ENCODE measurements at regions not wholly inside any gene's neighbourhood (a gene's known extent, or its start where the extent isn't known, plus 50 kb on each side); places are given as distances from the start of the nearest gene placed in this dataset.

DNA sequence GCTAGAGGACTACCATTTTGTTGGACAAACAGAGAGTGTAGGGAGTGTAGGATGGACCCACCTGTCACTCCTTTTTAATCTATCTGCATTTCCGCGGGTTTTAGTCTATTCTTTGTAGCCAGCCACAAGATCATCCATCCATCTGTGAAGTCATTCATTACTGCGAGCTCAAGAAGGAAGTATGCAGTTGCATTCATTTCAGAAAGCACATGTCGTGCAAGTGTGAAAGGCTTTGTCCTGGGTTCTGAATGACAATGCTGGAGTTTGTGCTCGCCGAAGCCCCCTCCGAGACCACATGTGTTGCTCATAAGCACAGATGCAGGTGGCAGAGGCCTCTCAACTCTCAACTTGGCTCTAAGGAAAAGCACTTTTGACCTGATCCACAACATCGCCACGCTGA is 70.3 kb upstream of the BASP1 start:
- no peak overlapping the region for H3K4me3 Mint-ChIP-seq
- Histone ChIP-seq H3K27me3 (ENCODE audit: insufficient read depth) (no peaks in the 10 kb centered on the region; the same call in 1 of the 2 replicates), H3K4me2 (peak overlapping the region; percentile 8; the same call in 1 of the 2 replicates), H3K9me2 (ENCODE audit: insufficient read depth) (no peaks in the 10 kb centered on the region), H4K20me1 (replicated peaks; ENCODE audit: insufficient read depth) (no peaks in the 10 kb centered on the region), H3K79me2 (replicated peaks; ENCODE audit: insufficient read depth) (no peaks in the 10 kb centered on the region), H3K4me1 (ENCODE audit: insufficient read depth) (peaks cover 37% of the 10 kb centered on the region), H2AFZ (no peak overlapping the region), H3K36me3 (ENCODE audit: insufficient read depth) (no peaks in the 10 kb centered on the region), H3F3A (replicated peaks; ENCODE audit: low read depth) (no peaks in the 10 kb centered on the region), H3K27ac (ENCODE audit: low read depth) (no peak overlapping the region), H3K4me3 (no peak overlapping the region)
- H3K27ac Mint-ChIP-seq, result no peak overlapping the region
- DNase-seq (ENCODE audit: low spot score) (peak; percentile 11), ATAC-seq (peak; percentile 20; the same call in 2 of the 3 replicates)
- peaks cover 1% of the 10 kb centered on the region for H3K27me3 Mint-ChIP-seq (ENCODE audit: insufficient read depth, low read depth, poor library complexity)
- peaks cover 42% of the 10 kb centered on the region for H3K4me1 Mint-ChIP-seq
- TF ChIP-seq CREB1 (CRISPR knock-in tag; IDR thresholded peaks at IDR 0.05; ENCODE audit: low read depth) (no peak), ZNF331 (CRISPR knock-in tag; IDR thresholded peaks at IDR 0.05; ENCODE audit: low read depth) (no peak), POLR2AphosphoS5 (IDR thresholded peaks at IDR 0.05; ENCODE audit: low read depth) (no peak), ZNF114 (CRISPR knock-in tag; IDR thresholded peaks at IDR 0.05) (no peak), ZNF462 (CRISPR knock-in tag; IDR thresholded peaks at IDR 0.05) (no peak), REST (IDR thresholded peaks at IDR 0.05; ENCODE audit: unreplicated experiment) (no peak), EZH2 (IDR thresholded peaks at IDR 0.05; ENCODE audit: low read depth, unreplicated experiment) (no peak), NANOG (IDR thresholded peaks at IDR 0.05; ENCODE audit: borderline replicate concordance) (no peak), EZH2phosphoT487 (IDR thresholded peaks at IDR 0.05; ENCODE audit: unreplicated experiment) (no peak)
- TF ChIP-seq, protein P1, sequence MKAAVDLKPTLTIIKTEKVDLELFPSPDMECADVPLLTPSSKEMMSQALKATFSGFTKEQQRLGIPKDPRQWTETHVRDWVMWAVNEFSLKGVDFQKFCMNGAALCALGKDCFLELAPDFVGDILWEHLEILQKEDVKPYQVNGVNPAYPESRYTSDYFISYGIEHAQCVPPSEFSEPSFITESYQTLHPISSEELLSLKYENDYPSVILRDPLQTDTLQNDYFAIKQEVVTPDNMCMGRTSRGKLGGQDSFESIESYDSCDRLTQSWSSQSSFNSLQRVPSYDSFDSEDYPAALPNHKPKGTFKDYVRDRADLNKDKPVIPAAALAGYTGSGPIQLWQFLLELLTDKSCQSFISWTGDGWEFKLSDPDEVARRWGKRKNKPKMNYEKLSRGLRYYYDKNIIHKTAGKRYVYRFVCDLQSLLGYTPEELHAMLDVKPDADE (IDR thresholded peaks at IDR 0.05), result no peak
- TF ChIP-seq, protein P2, sequence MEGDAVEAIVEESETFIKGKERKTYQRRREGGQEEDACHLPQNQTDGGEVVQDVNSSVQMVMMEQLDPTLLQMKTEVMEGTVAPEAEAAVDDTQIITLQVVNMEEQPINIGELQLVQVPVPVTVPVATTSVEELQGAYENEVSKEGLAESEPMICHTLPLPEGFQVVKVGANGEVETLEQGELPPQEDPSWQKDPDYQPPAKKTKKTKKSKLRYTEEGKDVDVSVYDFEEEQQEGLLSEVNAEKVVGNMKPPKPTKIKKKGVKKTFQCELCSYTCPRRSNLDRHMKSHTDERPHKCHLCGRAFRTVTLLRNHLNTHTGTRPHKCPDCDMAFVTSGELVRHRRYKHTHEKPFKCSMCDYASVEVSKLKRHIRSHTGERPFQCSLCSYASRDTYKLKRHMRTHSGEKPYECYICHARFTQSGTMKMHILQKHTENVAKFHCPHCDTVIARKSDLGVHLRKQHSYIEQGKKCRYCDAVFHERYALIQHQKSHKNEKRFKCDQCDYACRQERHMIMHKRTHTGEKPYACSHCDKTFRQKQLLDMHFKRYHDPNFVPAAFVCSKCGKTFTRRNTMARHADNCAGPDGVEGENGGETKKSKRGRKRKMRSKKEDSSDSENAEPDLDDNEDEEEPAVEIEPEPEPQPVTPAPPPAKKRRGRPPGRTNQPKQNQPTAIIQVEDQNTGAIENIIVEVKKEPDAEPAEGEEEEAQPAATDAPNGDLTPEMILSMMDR (conservative IDR thresholded peaks at IDR 0.05; ENCODE audit: low read depth in 2 of 2), result no peak
- H3K36me3 Mint-ChIP-seq (ENCODE audit: low read depth), result no peaks in the 10 kb centered on the region
- no peaks in the 10 kb centered on the region for H3K9me3 Mint-ChIP-seq
